DOHH2 (cell line): ENCODE measurements at regions not wholly inside any gene's neighbourhood (a gene's known extent, or its start where the extent isn't known, plus 50 kb on each side); places are given as distances from the start of the nearest gene placed in this dataset.

Experiments
- H3F3A ChIP-seq: fragments of 200-600 bp; sonication (generic), shearing (Covaris generic); 2 replicates; pipeline ENCODE4 v1.6.0; 2016; ENCODE audit warnings: antibody characterized with exemption, mild to moderate bottlenecking; ENCODE audit not compliant: control insufficient read depth, insufficient read depth
- H3K27ac ChIP-seq: fragments of 200-600 bp; sonication (generic); 2 replicates; pipeline ENCODE4 v1.5.1; 2014; ENCODE audit warnings: low read depth, mild to moderate bottlenecking, low read length, moderate library complexity
- H3K27me3 ChIP-seq: fragments of 200-600 bp; sonication (generic); 2 replicates; pipeline ENCODE4 v1.6.1; 2014; ENCODE audit warnings: mild to moderate bottlenecking, low read length, mixed read lengths; ENCODE audit not compliant: control insufficient read depth
- H3K36me3 ChIP-seq: fragments of 200-600 bp; sonication (generic); 2 replicates; pipeline ENCODE4 v1.6.1; 2014; ENCODE audit warnings: mild to moderate bottlenecking, low read length, moderate library complexity, mixed read lengths; ENCODE audit not compliant: control insufficient read depth
- H3K4me1 ChIP-seq: fragments of 200-600 bp; sonication (generic); 2 replicates; pipeline ENCODE4 v1.6.1; 2014; ENCODE audit warnings: mild to moderate bottlenecking, low read length, mixed read lengths; ENCODE audit not compliant: control insufficient read depth
- H3K4me2 ChIP-seq: fragments of 200-600 bp; sonication (generic); 2 replicates; pipeline ENCODE4 v1.6.0; 2014; ENCODE audit warnings: mild to moderate bottlenecking, low read length, moderate library complexity
- H3K4me3 ChIP-seq: fragments of 200-600 bp; sonication (generic); 2 replicates; pipeline ENCODE4 v1.5.1; 2014; ENCODE audit warnings: mild to moderate bottlenecking, low read length, mixed read lengths
- H3K79me2 ChIP-seq: fragments of 200-600 bp; sonication (generic); 2 replicates; pipeline ENCODE4 v1.6.1; 2014; ENCODE audit warnings: mild to moderate bottlenecking, low read length, mixed read lengths; ENCODE audit not compliant: control insufficient read depth
- H3K9me2 ChIP-seq: fragments of 200-600 bp; sonication (generic); replicated peaks from 2 replicates; pipeline ENCODE4 v1.6.1; 2014; ENCODE audit warnings: mild to moderate bottlenecking, low read length, mixed read lengths; ENCODE audit not compliant: control insufficient read depth
- H3K9me3 ChIP-seq: fragments of 200-600 bp; sonication (generic); 2 replicates; pipeline ENCODE4 v1.6.1; 2014; ENCODE audit warnings: antibody characterized with exemption, low read length, mixed read lengths; ENCODE audit not compliant: control insufficient read depth, insufficient read depth
- H4K20me1 ChIP-seq: fragments of 200-600 bp; sonication (generic); 2 replicates; pipeline ENCODE4 v1.6.0; 2014; ENCODE audit warnings: low read depth, mild to moderate bottlenecking, antibody characterized with exemption, low read length, moderate library complexity; ENCODE audit not compliant: control insufficient read depth, insufficient read depth
- CTCF ChIP-seq: fragments of 200-600 bp; sonication (generic); IDR thresholded peaks from one replicate; pipeline ENCODE4 v1.5.1; 2014; ENCODE audit warnings: antibody characterized with exemption, mild to moderate bottlenecking, low read depth, low read length; ENCODE audit not compliant: poor library complexity, severe bottlenecking
- EZH2phosphoT487 ChIP-seq: fragments of 200-600 bp; sonication (generic); IDR thresholded peaks from 2 replicates; pipeline ENCODE4 v1.6.1; 2017; ENCODE audit warnings: borderline replicate concordance, mild to moderate bottlenecking, antibody characterized with exemption, low read length, moderate library complexity, mixed read lengths

- no peaks in the 10 kb centered on the region for H3K9me2 ChIP-seq
- no peaks in the 10 kb centered on the region for H3K9me3 ChIP-seq
- no peaks in the 10 kb centered on the region for H3K36me3 ChIP-seq
- no peak for TF ChIP-seq CTCF
- no peak for TF ChIP-seq EZH2phosphoT487
- no peak overlapping the region for H3K4me2 ChIP-seq
- H3K27ac ChIP-seq = no peak overlapping the region
- no peaks in the 10 kb centered on the region for H3K27me3 ChIP-seq
- no peaks in the 10 kb centered on the region for H3K79me2 ChIP-seq
- no peak overlapping the region for H3K4me3 ChIP-seq
- no peaks in the 10 kb centered on the region for H4K20me1 ChIP-seq
- H3K4me1 ChIP-seq = no peaks in the 10 kb centered on the region
- H3F3A ChIP-seq = no peaks in the 10 kb centered on the region
These were observed 79.4 kb downstream of the NXNL2 start for GRCh38 chr9:88614359-88614758.

GRCh38 chr9:88623698-88624097 is 88.7 kb downstream of the NXNL2 start:
- TF ChIP-seq EZH2phosphoT487 = no peak
- no peak for TF ChIP-seq CTCF

GRCh38 chr9:88628114-88628513 is 93.1 kb downstream of the NXNL2 start:
- H3K4me1 ChIP-seq = no peaks in the 10 kb centered on the region
- H3K36me3 ChIP-seq = no peaks in the 10 kb centered on the region
- TF ChIP-seq CTCF (no peak), EZH2phosphoT487 (no peak)
- H3K79me2 ChIP-seq = no peaks in the 10 kb centered on the region
- no peak overlapping the region for H3K4me2 ChIP-seq
- no peaks in the 10 kb centered on the region for H3K9me3 ChIP-seq
- H4K20me1 ChIP-seq = no peaks in the 10 kb centered on the region
- no peak overlapping the region for H3K27ac ChIP-seq
- no peaks in the 10 kb centered on the region for H3K9me2 ChIP-seq
- H3K4me3 ChIP-seq = no peak overlapping the region
- no peaks in the 10 kb centered on the region for H3K27me3 ChIP-seq
- no peaks in the 10 kb centered on the region for H3F3A ChIP-seq

More at GRCh38 chr9:88623698-88624097, 88.7 kb downstream of the NXNL2 start:
- no peaks in the 10 kb centered on the region for H3K27me3 ChIP-seq
- H4K20me1 ChIP-seq = no peaks in the 10 kb centered on the region
- no peak overlapping the region for H3K27ac ChIP-seq
- H3K36me3 ChIP-seq = no peaks in the 10 kb centered on the region
- H3K9me3 ChIP-seq = no peaks in the 10 kb centered on the region
- H3K4me1 ChIP-seq = no peaks in the 10 kb centered on the region
- no peaks in the 10 kb centered on the region for H3K9me2 ChIP-seq
- H3K4me3 ChIP-seq = no peak overlapping the region
- H3F3A ChIP-seq = no peaks in the 10 kb centered on the region
- H3K79me2 ChIP-seq = no peaks in the 10 kb centered on the region
- no peak overlapping the region for H3K4me2 ChIP-seq

- Histone ChIP-seq H4K20me1 (no peaks in the 10 kb centered on the region), H3K4me2 (no peak overlapping the region)
These were observed 93.8 kb downstream of the NXNL2 start for GRCh38 chr9:88628811-88629210.

More at GRCh38 chr9:88628811-88629210, 93.8 kb downstream of the NXNL2 start:
- no peaks in the 10 kb centered on the region for H3F3A ChIP-seq
- TF ChIP-seq EZH2phosphoT487 (no peak), CTCF (no peak)
- H3K4me1 ChIP-seq = no peaks in the 10 kb centered on the region
- H3K27me3 ChIP-seq = no peaks in the 10 kb centered on the region
- no peak overlapping the region for H3K27ac ChIP-seq
- H3K4me3 ChIP-seq = no peak overlapping the region
- H3K79me2 ChIP-seq = no peaks in the 10 kb centered on the region
- H3K9me3 ChIP-seq = no peaks in the 10 kb centered on the region
- no peaks in the 10 kb centered on the region for H3K9me2 ChIP-seq
- no peaks in the 10 kb centered on the region for H3K36me3 ChIP-seq
